Central memory CD8-positive, alpha-beta T cell (primary cell): ENCODE measurements at regions not wholly inside any gene's neighbourhood (a gene's known extent, or its start where the extent isn't known, plus 50 kb on each side); places are given as distances from the start of the nearest gene placed in this dataset.

Experiments used
- ATAC-seq: fragments of 150-1000 bp; cut with Tn5 transposase; replicated peaks from 2 replicates; pipeline ENCODE4 v1.10.0; 2022; ENCODE audit warnings: mild to moderate bottlenecking, moderate FRiP score, moderate number of reproducible peaks; ENCODE audit not compliant: poor library complexity, severe bottlenecking; ENCODE audit errors: extremely low read depth
- DNase-seq, 2 donors: peaks; one replicate each; pipeline ENCODE4 v3.0.0; 2021; ENCODE audit warnings: low spot score in 2 of 2
- H3K27ac Mint-ChIP-seq: one replicate; pipeline ENCODE4 v1.8.0; 2022; ENCODE audit warnings: low read depth, mild to moderate bottlenecking, moderate library complexity, mixed read lengths
- H3K27me3 Mint-ChIP-seq: one replicate; pipeline ENCODE4 v1.8.0; 2022; ENCODE audit warnings: mixed read lengths
- H3K36me3 Mint-ChIP-seq: one replicate; pipeline ENCODE4 v1.8.0; 2022; ENCODE audit warnings: mild to moderate bottlenecking, moderate library complexity, mixed read lengths; ENCODE audit not compliant: insufficient read depth
- H3K4me1 Mint-ChIP-seq: one replicate; pipeline ENCODE4 v1.8.0; 2022; ENCODE audit warnings: mixed read lengths
- H3K4me3 Mint-ChIP-seq: one replicate; pipeline ENCODE4 v1.8.0; 2022; ENCODE audit warnings: mild to moderate bottlenecking, moderate library complexity, mixed read lengths
- H3K9me3 Mint-ChIP-seq: one replicate; pipeline ENCODE4 v1.8.0; 2022; ENCODE audit warnings: mixed read lengths

- no peak for DNase-seq
- no peaks in the 10 kb centered on the region for H3K36me3 Mint-ChIP-seq
- H3K27me3 Mint-ChIP-seq = no peaks in the 10 kb centered on the region
- no peak overlapping the region for H3K4me3 Mint-ChIP-seq
- H3K4me1 Mint-ChIP-seq = no peaks in the 10 kb centered on the region
- no peak for ATAC-seq
- peaks cover 14% of the 10 kb centered on the region for H3K9me3 Mint-ChIP-seq
- H3K27ac Mint-ChIP-seq = no peak overlapping the region
Measured at GRCh38 chr1:238558746-238559145, 668.0 kb upstream of the ZP4 start.

GRCh38 chr1:238558156-238558555 is 667.4 kb upstream of the ZP4 start:
- H3K4me3 Mint-ChIP-seq = no peak overlapping the region
- H3K27ac Mint-ChIP-seq = no peak overlapping the region
- H3K9me3 Mint-ChIP-seq = peaks cover 10% of the 10 kb centered on the region
- no peaks in the 10 kb centered on the region for H3K27me3 Mint-ChIP-seq
- DNase-seq (no peak), ATAC-seq (no peak)
- no peaks in the 10 kb centered on the region for H3K4me1 Mint-ChIP-seq
- no peaks in the 10 kb centered on the region for H3K36me3 Mint-ChIP-seq

- no peak for ATAC-seq
- no peaks in the 10 kb centered on the region for H3K4me1 Mint-ChIP-seq
- no peak overlapping the region for H3K27ac Mint-ChIP-seq
- H3K4me3 Mint-ChIP-seq = no peak overlapping the region
- no peaks in the 10 kb centered on the region for H3K36me3 Mint-ChIP-seq
- no peaks in the 10 kb centered on the region for H3K27me3 Mint-ChIP-seq
- peaks cover 1% of the 10 kb centered on the region for H3K9me3 Mint-ChIP-seq
- DNase-seq = no peak
Measured at GRCh38 chr1:238552271-238552670, 661.5 kb upstream of the ZP4 start.

GRCh38 chr1:238549137-238549536 is 658.4 kb upstream of the ZP4 start:
- Mint-ChIP-seq H3K27me3 (no peaks in the 10 kb centered on the region), H3K27ac (no peak overlapping the region), H3K4me1 (no peaks in the 10 kb centered on the region), H3K4me3 (no peak overlapping the region), H3K36me3 (no peaks in the 10 kb centered on the region), H3K9me3 (peaks cover 6% of the 10 kb centered on the region)
- no peak for ATAC-seq
- DNase-seq = no peak

GRCh38 chr1:238546118-238546517 is 655.4 kb upstream of the ZP4 start:
- Mint-ChIP-seq H3K4me1 (no peaks in the 10 kb centered on the region), H3K27me3 (no peaks in the 10 kb centered on the region)

GRCh38 chr1:238537641-238538040 is 646.9 kb upstream of the ZP4 start:
- Mint-ChIP-seq H3K9me3 (peaks cover 20% of the 10 kb centered on the region), H3K4me1 (no peaks in the 10 kb centered on the region), H3K36me3 (no peaks in the 10 kb centered on the region), H3K27ac (no peak overlapping the region), H3K27me3 (no peaks in the 10 kb centered on the region), H3K4me3 (no peak overlapping the region)
- DNase-seq (no peak), ATAC-seq (no peak)

More at GRCh38 chr1:238546118-238546517, 655.4 kb upstream of the ZP4 start:
- no peak overlapping the region for H3K4me3 Mint-ChIP-seq
- no peaks in the 10 kb centered on the region for H3K36me3 Mint-ChIP-seq
- ATAC-seq (no peak), DNase-seq (no peak)
- peaks cover 12% of the 10 kb centered on the region for H3K9me3 Mint-ChIP-seq
- no peak overlapping the region for H3K27ac Mint-ChIP-seq

GRCh38 chr1:238530209-238530851 is 639.6 kb upstream of the ZP4 start:
- DNase-seq = no peak
- H3K9me3 Mint-ChIP-seq = peaks cover 21% of the 10 kb centered on the region
- no peak overlapping the region for H3K27ac Mint-ChIP-seq
- ATAC-seq = no peak
- H3K4me3 Mint-ChIP-seq = no peak overlapping the region
- no peaks in the 10 kb centered on the region for H3K27me3 Mint-ChIP-seq
- H3K4me1 Mint-ChIP-seq = no peaks in the 10 kb centered on the region
- no peaks in the 10 kb centered on the region for H3K36me3 Mint-ChIP-seq

- Mint-ChIP-seq H3K9me3 (peaks cover 10% of the 10 kb centered on the region), H3K27me3 (no peaks in the 10 kb centered on the region), H3K27ac (no peak overlapping the region), H3K36me3 (no peaks in the 10 kb centered on the region), H3K4me3 (no peak overlapping the region), H3K4me1 (no peaks in the 10 kb centered on the region)
- ATAC-seq (no peak), DNase-seq (no peak)
Measured at GRCh38 chr1:238517711-238518110, 627.0 kb upstream of the ZP4 start.

GRCh38 chr1:238501290-238501689 is 610.6 kb upstream of the ZP4 start:
- ATAC-seq = no peak
- H3K4me1 Mint-ChIP-seq = no peaks in the 10 kb centered on the region
- no peak overlapping the region for H3K27ac Mint-ChIP-seq
- peaks cover 14% of the 10 kb centered on the region for H3K9me3 Mint-ChIP-seq
- H3K36me3 Mint-ChIP-seq = no peaks in the 10 kb centered on the region
- no peaks in the 10 kb centered on the region for H3K27me3 Mint-ChIP-seq
- H3K4me3 Mint-ChIP-seq = no peak overlapping the region
- no peak for DNase-seq

- no peak overlapping the region for H3K4me3 Mint-ChIP-seq
Measured at GRCh38 chr1:238499021-238499420, 608.3 kb upstream of the ZP4 start.

GRCh38 chr1:238492271-238492670 is 601.5 kb upstream of the ZP4 start:
- no peak overlapping the region for H3K27ac Mint-ChIP-seq
- peaks cover 8% of the 10 kb centered on the region for H3K9me3 Mint-ChIP-seq
- ATAC-seq = no peak
- no peaks in the 10 kb centered on the region for H3K4me1 Mint-ChIP-seq
- H3K4me3 Mint-ChIP-seq = no peak overlapping the region
- H3K27me3 Mint-ChIP-seq = no peaks in the 10 kb centered on the region
- DNase-seq = no peak
- no peaks in the 10 kb centered on the region for H3K36me3 Mint-ChIP-seq

More at GRCh38 chr1:238499021-238499420, 608.3 kb upstream of the ZP4 start:
- no peaks in the 10 kb centered on the region for H3K36me3 Mint-ChIP-seq
- DNase-seq (no peak), ATAC-seq (no peak)
- H3K27me3 Mint-ChIP-seq = no peaks in the 10 kb centered on the region
- H3K9me3 Mint-ChIP-seq = peaks cover 14% of the 10 kb centered on the region
- no peaks in the 10 kb centered on the region for H3K4me1 Mint-ChIP-seq
- H3K27ac Mint-ChIP-seq = no peak overlapping the region

GRCh38 chr1:238491265-238491664 is 600.5 kb upstream of the ZP4 start:
- no peaks in the 10 kb centered on the region for H3K27me3 Mint-ChIP-seq
- no peak overlapping the region for H3K27ac Mint-ChIP-seq
- no peaks in the 10 kb centered on the region for H3K4me1 Mint-ChIP-seq
- no peak overlapping the region for H3K4me3 Mint-ChIP-seq
- H3K9me3 Mint-ChIP-seq = peaks cover 16% of the 10 kb centered on the region
- H3K36me3 Mint-ChIP-seq = no peaks in the 10 kb centered on the region
- no peak for DNase-seq
- no peak for ATAC-seq

- DNase-seq (no peak), ATAC-seq (no peak)
- H3K4me1 Mint-ChIP-seq = no peaks in the 10 kb centered on the region
- H3K4me3 Mint-ChIP-seq = no peak overlapping the region
- no peaks in the 10 kb centered on the region for H3K36me3 Mint-ChIP-seq
- no peaks in the 10 kb centered on the region for H3K27me3 Mint-ChIP-seq
- no peak overlapping the region for H3K27ac Mint-ChIP-seq
- peaks cover 16% of the 10 kb centered on the region for H3K9me3 Mint-ChIP-seq
Measured at GRCh38 chr1:238489006-238489405, 598.3 kb upstream of the ZP4 start.
